ENCODE measurements at regions not wholly inside any gene's neighbourhood (a gene's known extent, or its start where the extent isn't known, plus 50 kb on each side); places are given as distances from the start of the nearest gene placed in this dataset.

DNA sequence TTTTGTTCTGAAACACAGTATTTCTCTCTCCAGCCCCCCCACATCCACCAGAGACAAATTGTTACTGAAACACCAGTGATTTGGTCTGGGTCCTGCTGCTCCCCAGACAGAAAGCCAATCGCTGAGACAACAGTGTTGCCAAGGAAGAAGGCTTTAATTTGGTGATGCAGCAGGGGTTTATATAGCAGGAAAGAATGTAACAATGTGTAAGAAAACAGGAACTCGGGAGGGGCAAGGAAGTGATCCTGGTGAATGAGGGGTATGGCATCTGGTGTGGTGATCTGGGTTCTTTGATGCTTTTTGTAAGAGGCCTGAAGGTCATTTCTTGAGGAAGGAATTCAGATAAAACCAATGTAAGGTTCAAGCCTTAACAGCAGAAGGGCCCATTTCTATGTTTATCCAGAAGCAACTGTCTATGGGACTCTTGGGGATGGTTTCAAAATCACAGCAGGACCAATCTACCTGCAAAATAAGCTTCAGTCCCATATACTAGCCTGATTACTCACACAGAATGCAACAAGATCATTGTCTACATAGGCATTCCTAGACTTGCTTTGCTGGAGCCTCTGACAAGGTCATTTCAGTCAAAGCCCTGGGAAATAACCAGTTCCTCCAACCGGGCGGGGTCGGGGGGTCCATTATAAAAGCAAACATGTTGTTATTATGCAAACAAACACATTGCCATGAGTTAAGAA, 445.2 kb upstream of the ZFP42 start:
- Histone ChIP-seq H3K27me3 (ENCODE audit: insufficient read depth, poor library complexity, severe bottlenecking) (no peaks in the 10 kb centered on the region), H3K27ac (replicated peaks) (no peak overlapping the region), H3K4me3 (replicated peaks; ENCODE audit: insufficient read depth, low read length) (no peak overlapping the region)
- TF ChIP-seq SPI1 (IDR thresholded peaks at IDR 0.05; ENCODE audit: borderline replicate concordance, low read depth) (no peak), GABPA (IDR thresholded peaks at IDR 0.05; ENCODE audit: low read depth) (no peak), POLR2AphosphoS5 (IDR thresholded peaks at IDR 0.05; ENCODE audit: low read depth) (no peak)
- TF ChIP-seq, protein P1, sequence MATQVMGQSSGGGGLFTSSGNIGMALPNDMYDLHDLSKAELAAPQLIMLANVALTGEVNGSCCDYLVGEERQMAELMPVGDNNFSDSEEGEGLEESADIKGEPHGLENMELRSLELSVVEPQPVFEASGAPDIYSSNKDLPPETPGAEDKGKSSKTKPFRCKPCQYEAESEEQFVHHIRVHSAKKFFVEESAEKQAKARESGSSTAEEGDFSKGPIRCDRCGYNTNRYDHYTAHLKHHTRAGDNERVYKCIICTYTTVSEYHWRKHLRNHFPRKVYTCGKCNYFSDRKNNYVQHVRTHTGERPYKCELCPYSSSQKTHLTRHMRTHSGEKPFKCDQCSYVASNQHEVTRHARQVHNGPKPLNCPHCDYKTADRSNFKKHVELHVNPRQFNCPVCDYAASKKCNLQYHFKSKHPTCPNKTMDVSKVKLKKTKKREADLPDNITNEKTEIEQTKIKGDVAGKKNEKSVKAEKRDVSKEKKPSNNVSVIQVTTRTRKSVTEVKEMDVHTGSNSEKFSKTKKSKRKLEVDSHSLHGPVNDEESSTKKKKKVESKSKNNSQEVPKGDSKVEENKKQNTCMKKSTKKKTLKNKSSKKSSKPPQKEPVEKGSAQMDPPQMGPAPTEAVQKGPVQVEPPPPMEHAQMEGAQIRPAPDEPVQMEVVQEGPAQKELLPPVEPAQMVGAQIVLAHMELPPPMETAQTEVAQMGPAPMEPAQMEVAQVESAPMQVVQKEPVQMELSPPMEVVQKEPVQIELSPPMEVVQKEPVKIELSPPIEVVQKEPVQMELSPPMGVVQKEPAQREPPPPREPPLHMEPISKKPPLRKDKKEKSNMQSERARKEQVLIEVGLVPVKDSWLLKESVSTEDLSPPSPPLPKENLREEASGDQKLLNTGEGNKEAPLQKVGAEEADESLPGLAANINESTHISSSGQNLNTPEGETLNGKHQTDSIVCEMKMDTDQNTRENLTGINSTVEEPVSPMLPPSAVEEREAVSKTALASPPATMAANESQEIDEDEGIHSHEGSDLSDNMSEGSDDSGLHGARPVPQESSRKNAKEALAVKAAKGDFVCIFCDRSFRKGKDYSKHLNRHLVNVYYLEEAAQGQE (IDR thresholded peaks at IDR 0.05; ENCODE audit: insufficient replicate concordance, low read depth): no peak
- TF ChIP-seq, protein P2, sequence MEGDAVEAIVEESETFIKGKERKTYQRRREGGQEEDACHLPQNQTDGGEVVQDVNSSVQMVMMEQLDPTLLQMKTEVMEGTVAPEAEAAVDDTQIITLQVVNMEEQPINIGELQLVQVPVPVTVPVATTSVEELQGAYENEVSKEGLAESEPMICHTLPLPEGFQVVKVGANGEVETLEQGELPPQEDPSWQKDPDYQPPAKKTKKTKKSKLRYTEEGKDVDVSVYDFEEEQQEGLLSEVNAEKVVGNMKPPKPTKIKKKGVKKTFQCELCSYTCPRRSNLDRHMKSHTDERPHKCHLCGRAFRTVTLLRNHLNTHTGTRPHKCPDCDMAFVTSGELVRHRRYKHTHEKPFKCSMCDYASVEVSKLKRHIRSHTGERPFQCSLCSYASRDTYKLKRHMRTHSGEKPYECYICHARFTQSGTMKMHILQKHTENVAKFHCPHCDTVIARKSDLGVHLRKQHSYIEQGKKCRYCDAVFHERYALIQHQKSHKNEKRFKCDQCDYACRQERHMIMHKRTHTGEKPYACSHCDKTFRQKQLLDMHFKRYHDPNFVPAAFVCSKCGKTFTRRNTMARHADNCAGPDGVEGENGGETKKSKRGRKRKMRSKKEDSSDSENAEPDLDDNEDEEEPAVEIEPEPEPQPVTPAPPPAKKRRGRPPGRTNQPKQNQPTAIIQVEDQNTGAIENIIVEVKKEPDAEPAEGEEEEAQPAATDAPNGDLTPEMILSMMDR (IDR thresholded peaks at IDR 0.05; ENCODE audit: insufficient read depth, low read length): no peak
- no peak for DNase-seq (ENCODE audit: low read depth in 1 of 2, low spot score in 1 of 2)

DNA sequence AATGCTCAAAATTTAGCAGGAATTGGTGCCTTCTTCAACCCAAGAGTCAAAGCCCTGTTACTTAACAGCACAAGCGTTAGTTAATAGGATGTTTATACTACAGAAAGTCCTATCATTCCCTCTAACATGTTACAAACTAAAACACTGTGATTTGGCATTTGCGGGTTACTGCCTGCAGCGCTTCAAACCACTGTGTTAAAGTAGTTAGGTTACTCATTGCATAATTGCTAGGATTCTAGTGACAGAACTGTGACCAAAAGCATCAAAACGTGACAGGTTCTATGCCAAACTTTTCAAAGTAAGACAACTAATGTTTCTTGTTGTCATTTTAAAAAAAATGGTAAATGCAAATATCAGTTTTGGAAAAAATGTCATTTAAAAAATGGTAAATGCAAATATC, 442.8 kb upstream of the ZFP42 start:
- Histone ChIP-seq H3K27ac (replicated peaks) (no peak overlapping the region), H3K27me3 (ENCODE audit: insufficient read depth, poor library complexity, severe bottlenecking) (no peaks in the 10 kb centered on the region), H3K4me3 (replicated peaks; ENCODE audit: insufficient read depth, low read length) (no peak overlapping the region)
- DNase-seq (ENCODE audit: low read depth in 1 of 2, low spot score in 1 of 2): no peak
- TF ChIP-seq GABPA (IDR thresholded peaks at IDR 0.05; ENCODE audit: low read depth) (no peak), POLR2AphosphoS5 (IDR thresholded peaks at IDR 0.05; ENCODE audit: low read depth) (no peak)

DNA sequence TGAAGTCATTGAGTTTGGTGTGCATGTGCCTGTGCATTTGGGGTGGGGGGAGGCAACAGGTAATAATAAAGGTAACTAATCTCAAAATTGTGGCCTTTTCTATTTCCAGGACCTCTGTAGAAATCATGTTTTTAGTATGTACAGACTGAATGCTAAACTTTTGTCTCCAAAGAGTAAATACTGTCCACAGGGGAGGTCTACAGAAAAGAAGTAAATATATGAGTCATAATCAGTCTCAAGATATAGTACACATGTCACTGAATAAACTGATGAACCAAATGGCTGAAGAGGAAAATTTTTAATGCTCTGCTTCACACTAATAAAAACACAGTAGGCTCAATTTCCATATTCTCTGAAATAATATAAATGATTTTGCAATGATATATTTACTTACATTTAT, 440.4 kb upstream of the ZFP42 start:
- no peak for DNase-seq (ENCODE audit: low read depth in 1 of 2, low spot score in 1 of 2)
- Histone ChIP-seq H3K27me3 (ENCODE audit: insufficient read depth, poor library complexity, severe bottlenecking) (no peaks in the 10 kb centered on the region), H3K27ac (replicated peaks) (no peak overlapping the region), H3K4me3 (replicated peaks; ENCODE audit: insufficient read depth, low read length) (no peak overlapping the region)
- TF ChIP-seq GABPA (IDR thresholded peaks at IDR 0.05; ENCODE audit: low read depth): no peak
- no peak for TF ChIP-seq POLR2AphosphoS5 (IDR thresholded peaks at IDR 0.05; ENCODE audit: low read depth)
- TF ChIP-seq, protein P2 (IDR thresholded peaks at IDR 0.05; ENCODE audit: insufficient read depth, low read length): no peak
- TF ChIP-seq, protein P1 (IDR thresholded peaks at IDR 0.05; ENCODE audit: insufficient replicate concordance, low read depth): no peak
- TF ChIP-seq SPI1 (IDR thresholded peaks at IDR 0.05; ENCODE audit: borderline replicate concordance, low read depth): no peak

DNA sequence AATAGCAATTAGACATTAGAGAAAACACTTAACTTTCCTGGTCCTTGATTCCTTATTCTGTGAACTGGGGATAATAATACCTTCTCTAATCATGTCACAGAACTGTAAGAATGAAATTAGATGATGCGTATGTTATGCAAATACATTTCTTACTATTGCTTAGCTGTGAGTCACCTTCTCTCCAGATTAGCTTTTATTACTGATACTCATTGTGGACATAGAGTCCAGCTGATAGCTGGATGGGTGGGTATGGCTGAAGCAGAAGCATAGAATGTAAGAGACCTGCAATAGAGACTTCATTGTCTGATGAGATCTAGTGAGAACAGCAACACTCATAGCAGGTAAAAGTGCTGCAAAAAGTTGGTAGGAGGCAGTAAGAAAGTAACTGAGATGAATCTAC, 437.2 kb upstream of the ZFP42 start:
- Histone ChIP-seq H3K4me3 (replicated peaks; ENCODE audit: insufficient read depth, low read length) (no peak overlapping the region), H3K27ac (replicated peaks) (no peak overlapping the region), H3K27me3 (ENCODE audit: insufficient read depth, poor library complexity, severe bottlenecking) (no peaks in the 10 kb centered on the region)
- no peak for DNase-seq (ENCODE audit: low read depth in 1 of 2, low spot score in 1 of 2)
- no peak for TF ChIP-seq SPI1 (IDR thresholded peaks at IDR 0.05; ENCODE audit: borderline replicate concordance, low read depth)
- TF ChIP-seq GABPA (IDR thresholded peaks at IDR 0.05; ENCODE audit: low read depth): no peak
- TF ChIP-seq, protein P2 (IDR thresholded peaks at IDR 0.05; ENCODE audit: insufficient read depth, low read length): no peak
